ENCODE measurements at regions not wholly inside any gene's neighbourhood (a gene's known extent, or its start where the extent isn't known, plus 50 kb on each side); places are given as distances from the start of the nearest gene placed in this dataset.
A peak's percentile ranks its signal among the peaks of the same experiment; 100 is the strongest.
"Not testable (repeated sequence)": the region's sequence is repeated elsewhere in the genome, so short reads cannot be mapped to it uniquely, and the experiment has no call there.

DNA sequence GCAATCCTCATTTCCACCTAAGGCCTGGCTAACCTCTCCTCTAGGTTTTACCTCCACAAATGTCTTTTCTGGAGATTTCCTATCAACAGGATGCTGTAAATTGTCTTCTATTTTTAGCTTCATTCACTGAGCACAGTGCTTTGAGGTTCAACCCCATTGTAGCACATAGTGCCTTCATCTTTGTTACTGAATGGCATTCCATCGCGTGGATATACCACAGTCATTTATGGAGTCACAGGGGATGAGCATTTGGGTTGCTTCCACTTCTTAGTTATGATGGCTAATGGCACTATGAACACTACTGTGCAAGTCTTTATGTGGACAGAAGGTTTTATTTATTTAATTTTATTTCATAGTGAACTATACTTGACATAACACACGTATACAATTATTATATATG, 387.1 kb downstream of the SMOC2 start:
- no peak for DNase-seq (ENCODE audit: low read depth, low spot score)
- in situ Hi-C loops (cut with HindIII; ENCODE audit: low pct_unique_long_range_greater_than_20kb, low sequenced_read_pairs) = no loop called here

DNA sequence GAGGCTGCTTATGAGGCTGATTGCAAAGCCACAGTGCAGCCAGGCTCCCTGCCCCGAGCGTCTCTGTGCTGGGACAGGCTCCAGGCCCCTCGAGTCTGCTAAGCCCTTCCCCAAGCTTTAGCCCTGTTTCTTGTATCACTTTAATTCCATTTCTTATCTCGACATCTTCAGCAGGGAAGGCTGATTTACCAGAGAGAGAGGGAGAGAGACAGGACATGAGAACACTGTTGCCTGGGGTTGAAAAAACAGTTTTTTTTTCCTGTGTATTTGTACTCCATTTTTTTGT, 386.5 kb downstream of the SMOC2 start:
- in situ Hi-C loops (cut with HindIII; ENCODE audit: low pct_unique_long_range_greater_than_20kb, low sequenced_read_pairs) = no loop called here
- DNase-seq (ENCODE audit: low read depth, low spot score) = no peak

DNA sequence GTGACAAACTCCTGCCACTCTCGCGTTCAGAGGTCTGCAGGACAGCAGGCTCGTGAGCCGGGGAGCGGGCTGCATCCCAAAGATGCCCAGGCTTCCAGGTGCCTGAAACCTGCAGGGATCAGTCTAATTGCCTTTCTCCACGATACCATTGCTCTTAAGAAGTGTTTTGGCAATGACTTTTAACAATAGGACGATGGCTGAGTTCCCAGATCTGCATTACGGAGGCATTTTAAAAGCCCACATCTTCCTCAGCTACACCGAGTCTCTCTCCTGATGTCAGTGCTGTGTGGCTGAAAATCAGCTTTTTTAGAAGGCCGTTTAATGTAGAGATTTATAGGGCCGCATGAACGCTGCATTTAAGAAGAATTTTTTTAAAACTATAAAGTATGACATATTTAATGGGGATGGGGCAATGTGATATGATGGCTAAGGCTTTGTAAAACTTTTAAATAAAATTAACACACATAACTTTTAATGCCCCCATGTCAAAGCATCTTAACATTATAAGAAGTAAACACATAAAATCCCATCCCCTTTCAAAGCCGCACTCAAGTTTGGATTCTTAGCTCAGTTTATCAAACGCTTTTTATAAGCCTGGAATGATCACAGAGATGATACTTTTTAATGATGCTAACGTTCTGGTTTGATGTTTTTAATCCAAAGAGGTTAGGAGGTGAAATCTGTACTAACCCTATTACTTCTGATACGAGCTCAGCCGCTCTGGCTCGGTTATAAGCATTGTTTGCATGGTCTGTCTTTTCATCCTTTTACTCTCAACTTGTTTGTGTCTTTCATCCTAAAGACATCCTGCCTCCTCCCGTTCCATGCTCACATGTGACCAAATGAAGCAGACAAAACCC, 386.0 kb downstream of the SMOC2 start:
- no peak for DNase-seq (ENCODE audit: low read depth, low spot score)
- in situ Hi-C loops (cut with HindIII; ENCODE audit: low pct_unique_long_range_greater_than_20kb, low sequenced_read_pairs) = no loop called here

DNA sequence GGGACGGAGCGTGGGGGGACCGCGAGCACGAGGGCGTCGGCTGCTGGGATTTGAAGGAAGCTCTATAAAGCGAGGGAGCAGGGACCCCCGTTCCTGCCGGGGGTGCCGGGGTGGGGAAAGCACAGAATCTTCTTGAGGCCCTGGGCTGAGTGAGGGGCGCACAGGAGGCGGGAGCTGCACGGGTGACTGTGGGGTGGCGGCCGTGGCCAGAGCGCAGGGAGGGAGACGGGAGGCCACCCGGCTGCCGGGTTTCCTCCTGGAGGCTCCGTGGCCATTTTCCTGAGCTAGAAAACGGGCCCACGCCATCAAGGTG, 385.1 kb downstream of the SMOC2 start:
- no peak for DNase-seq (ENCODE audit: low read depth, low spot score)
- in situ Hi-C loops (cut with HindIII; ENCODE audit: low pct_unique_long_range_greater_than_20kb, low sequenced_read_pairs) = no loop called here

- in situ Hi-C loops (cut with HindIII; ENCODE audit: low pct_unique_long_range_greater_than_20kb, low sequenced_read_pairs) = no loop called here
Measured at GRCh38 chr6:168825226-168826077, 384.5 kb downstream of the SMOC2 start.

GRCh38 chr6:168823397-168824212, 382.6 kb downstream of the SMOC2 start:
- in situ Hi-C loops (cut with HindIII; ENCODE audit: low pct_unique_long_range_greater_than_20kb, low sequenced_read_pairs) = no loop called here
- no peak for DNase-seq (ENCODE audit: low read depth, low spot score)

More at GRCh38 chr6:168825226-168826077, 384.5 kb downstream of the SMOC2 start:
- DNase-seq (ENCODE audit: low read depth, low spot score) = no peak

DNA sequence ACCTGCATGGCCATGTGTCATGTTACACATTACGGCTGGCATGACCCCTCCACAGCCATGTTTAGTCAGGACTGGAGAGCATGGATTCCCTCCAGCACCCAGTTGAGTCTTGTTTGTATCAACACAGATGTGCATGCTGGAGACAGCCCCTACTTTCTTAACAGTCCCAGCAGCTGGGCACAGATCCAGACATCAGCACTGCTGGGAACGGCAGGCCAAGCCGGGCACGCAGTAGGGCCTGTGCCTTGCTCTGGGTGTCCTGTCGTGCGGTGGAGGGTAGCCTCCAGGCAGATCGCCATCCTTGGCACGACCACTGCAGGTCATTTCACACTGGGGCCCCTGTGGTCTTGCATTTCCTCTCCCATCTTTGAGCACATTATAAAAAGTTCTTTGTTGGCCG, 381.4 kb downstream of the SMOC2 start:
- no peak for DNase-seq (ENCODE audit: low read depth, low spot score)
- in situ Hi-C loops (cut with HindIII; ENCODE audit: low pct_unique_long_range_greater_than_20kb, low sequenced_read_pairs) = no loop called here

- peak; percentile 21 for DNase-seq (ENCODE audit: low read depth, low spot score)
- in situ Hi-C loops (cut with HindIII; ENCODE audit: low pct_unique_long_range_greater_than_20kb, low sequenced_read_pairs) = no loop called here
Measured at GRCh38 chr6:168819546-168819945, 378.6 kb downstream of the SMOC2 start.

- DNase-seq (ENCODE audit: low read depth, low spot score) = no peak
- in situ Hi-C loops (cut with HindIII; ENCODE audit: low pct_unique_long_range_greater_than_20kb, low sequenced_read_pairs) = no loop called here
Measured at GRCh38 chr6:168817558-168818159, 376.7 kb downstream of the SMOC2 start.

DNA sequence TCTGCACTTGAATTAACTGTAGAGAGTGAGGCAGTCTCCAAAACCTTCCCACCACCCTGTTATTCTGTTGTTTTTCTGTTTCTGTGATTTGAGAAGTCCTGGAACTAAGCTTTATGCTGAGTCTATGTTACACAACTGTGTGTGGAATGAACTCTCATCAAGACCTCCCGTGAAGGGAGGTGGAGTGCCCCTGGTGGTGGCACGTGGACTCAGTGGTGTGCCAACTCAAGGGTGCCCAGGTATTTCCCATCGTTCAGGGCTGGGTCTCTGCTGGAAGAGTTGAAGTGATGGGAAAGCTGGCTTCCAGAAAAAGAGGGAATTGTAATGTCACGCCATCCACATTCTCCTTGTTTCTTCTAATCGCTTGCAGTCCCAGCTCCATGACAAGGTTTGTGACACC, 374.2 kb downstream of the SMOC2 start:
- DNase-seq (ENCODE audit: low read depth, low spot score) = no peak
- in situ Hi-C loops (cut with HindIII; ENCODE audit: low pct_unique_long_range_greater_than_20kb, low sequenced_read_pairs) = no loop called here

- in situ Hi-C loops (cut with HindIII; ENCODE audit: low pct_unique_long_range_greater_than_20kb, low sequenced_read_pairs) = no loop called here
- DNase-seq (ENCODE audit: low read depth, low spot score) = no peak
Measured at GRCh38 chr6:168808232-168808631, 367.2 kb downstream of the SMOC2 start.

DNA sequence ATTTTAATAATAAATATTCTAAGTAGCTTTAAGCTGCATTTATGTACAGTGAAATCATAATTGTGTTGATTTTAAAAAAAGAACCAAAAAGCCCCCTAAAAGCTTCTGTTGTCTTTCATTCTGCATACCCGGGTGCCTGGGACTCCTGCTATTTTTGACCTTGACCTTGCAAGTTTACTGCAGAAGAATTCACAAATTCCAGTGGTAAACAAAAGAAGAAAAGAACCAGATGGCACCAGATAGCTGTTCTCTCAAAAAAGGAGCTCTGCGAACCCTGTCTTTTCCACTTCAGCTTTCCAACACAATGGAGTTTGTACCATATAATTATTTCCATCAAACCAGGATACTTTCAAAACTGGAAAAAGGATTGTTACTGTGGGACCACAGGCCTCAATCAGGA, 363.3 kb downstream of the SMOC2 start:
- DNase-seq (ENCODE audit: low read depth, low spot score) = no peak
- in situ Hi-C loops (cut with HindIII; ENCODE audit: low pct_unique_long_range_greater_than_20kb, low sequenced_read_pairs) = no loop called here

DNA sequence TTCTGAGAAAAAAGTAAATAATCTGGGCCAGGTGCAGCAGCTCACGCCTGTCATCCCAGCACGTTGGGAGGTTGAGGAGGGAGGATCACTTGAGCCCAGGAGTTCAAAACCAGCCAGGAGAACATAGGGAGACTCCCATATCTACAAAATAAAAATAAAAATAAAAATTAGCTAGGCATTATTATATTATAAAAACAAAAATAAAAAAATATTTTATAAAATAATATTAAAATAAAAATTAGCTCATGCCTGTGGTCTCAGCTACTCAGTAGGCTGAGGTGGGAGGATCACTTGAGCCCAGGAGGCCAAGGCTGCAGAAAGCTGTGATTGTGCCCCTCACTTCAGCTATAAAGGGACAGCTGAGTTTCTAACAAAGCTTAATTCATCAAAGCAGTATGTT, 362.9 kb downstream of the SMOC2 start:
- in situ Hi-C loops (cut with HindIII; ENCODE audit: low pct_unique_long_range_greater_than_20kb, low sequenced_read_pairs) = no loop called here
- no peak for DNase-seq (ENCODE audit: low read depth, low spot score)

DNA sequence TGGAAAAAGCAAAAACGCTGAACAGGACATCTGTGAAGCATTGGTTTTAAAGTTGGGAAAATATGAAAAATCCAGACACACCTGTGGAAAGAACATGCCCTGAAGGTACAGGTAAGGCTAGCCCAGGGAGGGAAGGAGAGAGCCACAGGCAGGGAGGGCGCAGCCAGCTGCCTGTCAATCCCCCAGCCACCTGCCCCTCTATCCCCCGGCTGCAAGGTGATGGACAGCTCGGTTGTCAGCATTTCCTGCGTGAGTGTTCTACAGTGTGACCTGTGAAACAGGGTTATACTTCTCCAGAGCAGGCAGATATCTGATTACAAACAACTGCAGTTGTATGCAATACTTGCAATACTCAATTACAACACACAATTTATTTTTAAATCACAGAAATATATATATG, 358.1 kb downstream of the SMOC2 start:
- in situ Hi-C loops (cut with HindIII; ENCODE audit: low pct_unique_long_range_greater_than_20kb, low sequenced_read_pairs) = no loop called here
- no peak for DNase-seq (ENCODE audit: low read depth, low spot score)

- no peak for DNase-seq (ENCODE audit: low read depth, low spot score)
- in situ Hi-C loops (cut with HindIII; ENCODE audit: low pct_unique_long_range_greater_than_20kb, low sequenced_read_pairs) = no loop called here
Measured at GRCh38 chr6:168796106-168796505, 355.1 kb downstream of the SMOC2 start.

- in situ Hi-C loops (cut with HindIII; ENCODE audit: low pct_unique_long_range_greater_than_20kb, low sequenced_read_pairs); DNase-seq (ENCODE audit: low read depth, low spot score): not testable (repeated sequence)
Measured at GRCh38 chr6:168795611-168796010, 354.6 kb downstream of the SMOC2 start.

DNA sequence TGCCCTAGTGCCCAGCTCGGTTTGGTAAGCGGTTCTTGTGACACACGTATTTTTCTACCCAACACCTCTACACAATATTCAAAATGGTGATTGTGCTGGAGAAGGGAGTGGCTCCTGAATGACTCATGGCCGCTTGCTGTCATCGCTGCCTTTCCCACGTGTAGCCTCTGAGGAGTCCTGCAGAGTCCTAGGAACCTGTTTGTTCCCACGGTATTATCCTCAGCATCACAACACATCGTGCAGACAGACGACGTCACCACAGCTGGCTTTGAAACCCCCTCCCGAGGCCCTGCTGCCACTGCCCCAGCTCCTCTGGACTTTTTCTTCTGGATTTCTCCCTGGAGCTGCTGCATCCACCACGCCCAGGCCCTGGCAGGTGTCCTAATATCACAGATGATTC, 353.5 kb downstream of the SMOC2 start:
- no peak for DNase-seq (ENCODE audit: low read depth, low spot score)
- in situ Hi-C loops (cut with HindIII; ENCODE audit: low pct_unique_long_range_greater_than_20kb, low sequenced_read_pairs) = no loop called here

GRCh38 chr6:168793649-168794048, 352.7 kb downstream of the SMOC2 start:
- no peak for DNase-seq (ENCODE audit: low read depth, low spot score)
- in situ Hi-C loops (cut with HindIII; ENCODE audit: low pct_unique_long_range_greater_than_20kb, low sequenced_read_pairs) = no loop called here

Data from SK-MEL-5 (cell line).